GM12878 (cell line): ENCODE measurements at regions not wholly inside any gene's neighbourhood (a gene's known extent, or its start where the extent isn't known, plus 50 kb on each side); places are given as distances from the start of the nearest gene placed in this dataset.

Experiments
- ATAC-seq: fragments of 200-7000 bp; cut with Tn5 transposase; 3 replicates; pipeline ENCODE4 v1.9.1; 2020; ENCODE audit warnings: mild to moderate bottlenecking, moderate library complexity
- BruUV-seq: library from RNA; stranded (reverse); fragments of 400-500 nt; replicated peaks from 2 replicates; lab custom pipeline; 2021; lab: Mats Ljungman, UMichigan
- CTCF ChIA-PET: fragments of 300-600 bp; sonication (Branson Sonifier 250); formaldehyde crosslinking; extraction: SDS; loops from one replicate; lab custom pipeline; 2021; ENCODE audit warnings: inconsistent platforms; lab: Yijun Ruan, JAX
- POLR2A ChIA-PET: fragments of 350-600 bp; formaldehyde crosslinking; extraction: SDS; loops from one replicate; lab custom pipeline; 2021; ENCODE audit warnings: inconsistent platforms; lab: Charles Lee
- RAD21 ChIA-PET: fragments of 300-600 bp; sonication (Branson Sonifier 250); formaldehyde crosslinking; loops from one replicate; lab custom pipeline; 2023; ENCODE audit warnings: antibody characterized with exemption; ENCODE audit not compliant: unreplicated experiment; lab: Charles Lee
- SMC1A ChIA-PET: fragments of 300-600 bp; sonication (Branson Sonifier 250); formaldehyde crosslinking; loops from one replicate; lab custom pipeline; 2023; ENCODE audit not compliant: unreplicated experiment, uncharacterized antibody; lab: Charles Lee
- DNase-seq: peaks from one replicate; pipeline ENCODE4 v3.0.0-alpha.2; 2011; ENCODE audit warnings: low read depth, low spot score
- FAIRE-seq: peaks from 3 replicates; lab custom pipeline; 2011; peaks lifted over from hg19 to GRCh38; lab: Jason Lieb, UNC
- H2AFZ ChIP-seq: 2 replicates; pipeline ENCODE4 v1.6.0; 2011; ENCODE audit warnings: low read depth, low read length, control low read depth; ENCODE audit not compliant: control insufficient read depth
- H3K27ac ChIP-seq: 2 replicates; pipeline ENCODE4 v1.5.1; 2011; ENCODE audit warnings: control low read depth; ENCODE audit not compliant: control insufficient read depth, insufficient read depth
- H3K27me3 ChIP-seq, 2 experiments: replicated peaks in 1 of 2; 2 replicates each; pipeline versions ENCODE4 v1.6.0 to v1.6.1; 2011; ENCODE audit warnings: low read length in 1 of 2; ENCODE audit not compliant: control insufficient read depth in 2 of 2, insufficient read depth in 2 of 2
- H3K36me3 ChIP-seq, 2 experiments: 2 replicates each; pipeline ENCODE4 v1.5.1; 2011; ENCODE audit warnings: low read length in 1 of 2; ENCODE audit not compliant: control insufficient read depth in 2 of 2, insufficient read depth in 2 of 2
- H3K4me1 ChIP-seq: 2 replicates; pipeline ENCODE4 v1.6.1; 2011; ENCODE audit warnings: mild to moderate bottlenecking, low read length, moderate library complexity, mixed read lengths; ENCODE audit not compliant: control insufficient read depth, insufficient read depth
- H3K4me2 ChIP-seq: 2 replicates; pipeline ENCODE4 v1.6.0; 2011; ENCODE audit warnings: control low read depth; ENCODE audit not compliant: control insufficient read depth, insufficient read depth
- H3K4me3 ChIP-seq: fragments of 200-600 bp; sonication (generic); 2 replicates; pipeline ENCODE4 v1.5.1; 2016
- H3K79me2 ChIP-seq: 2 replicates; pipeline ENCODE4 v1.6.0; 2011; ENCODE audit warnings: low read length; ENCODE audit not compliant: control insufficient read depth, insufficient read depth
- H3K9ac ChIP-seq: 2 replicates; pipeline ENCODE4 v1.8.0; 2011; ENCODE audit warnings: low read length, control low read depth, mixed read lengths; ENCODE audit not compliant: control insufficient read depth, insufficient read depth
- H3K9me3 ChIP-seq: replicated peaks from 3 replicates; pipeline ENCODE4 v1.5.1; 2011; ENCODE audit warnings: mild to moderate bottlenecking, low read length; ENCODE audit not compliant: control insufficient read depth, insufficient read depth
- H4K20me1 ChIP-seq: 2 replicates; pipeline ENCODE4 v1.6.0; 2011; ENCODE audit not compliant: control insufficient read depth, insufficient read depth
- ATF7 ChIP-seq: fragments of 450-650 bp; IDR thresholded peaks from 2 replicates; pipeline ENCODE4 v1.6.1; 2016; ENCODE audit warnings: low read depth, mild to moderate bottlenecking
- BACH1 ChIP-seq: fragments of 450-650 bp; IDR thresholded peaks from 2 replicates; pipeline ENCODE4 v1.6.1; 2017; ENCODE audit warnings: mild to moderate bottlenecking, borderline replicate concordance
- BHLHE40 ChIP-seq, 2 experiments: fragments of 450-650 bp in 1 of 2; IDR thresholded peaks; 2 replicates each; pipeline ENCODE4 v1.6.1; 2011 to 2017; ENCODE audit warnings: low read depth in 2 of 2, borderline replicate concordance in 1 of 2, improper control_type of control experiment in 1 of 2, low read length in 1 of 2, mild to moderate bottlenecking in 1 of 2
- ESRRA ChIP-seq: IDR thresholded peaks from 2 replicates; pipeline ENCODE4 v1.6.1; 2012; ENCODE audit warnings: mild to moderate bottlenecking, low read length, improper control_type of control experiment
- ETV6 ChIP-seq, 2 experiments: fragments of 450-650 bp in 1 of 2; IDR thresholded peaks in 1 of 2; conservative IDR thresholded peaks in 1 of 2; 2 replicates each; pipeline ENCODE4 v1.6.1; 2014; ENCODE audit warnings: antibody characterized with exemption in 1 of 2, borderline replicate concordance in 1 of 2, low read depth in 1 of 2, mild to moderate bottlenecking in 1 of 2, moderate library complexity in 1 of 2
- GATAD2B ChIP-seq: fragments of 450-650 bp; conservative IDR thresholded peaks from 2 replicates; pipeline ENCODE4 v1.6.1; 2017; ENCODE audit warnings: low read depth, mild to moderate bottlenecking, moderate library complexity
- HCFC1 ChIP-seq: fragments of 150-350 bp; IDR thresholded peaks from 2 replicates; pipeline ENCODE4 v1.6.1; 2014; ENCODE audit warnings: low read length
- IRF5 ChIP-seq: fragments of 450-650 bp; IDR thresholded peaks from 2 replicates; pipeline ENCODE4 v1.6.1; 2017; ENCODE audit warnings: borderline replicate concordance
- MEF2A ChIP-seq: IDR thresholded peaks from 2 replicates; pipeline ENCODE4 v1.6.1; 2011; ENCODE audit warnings: low read depth, mild to moderate bottlenecking, low read length, moderate library complexity; ENCODE audit not compliant: insufficient read depth
- MYB ChIP-seq: fragments of 150-350 bp; IDR thresholded peaks from 2 replicates; pipeline ENCODE4 v1.6.1; 2014; ENCODE audit warnings: mild to moderate bottlenecking, low read depth, low read length, borderline replicate concordance
- NFXL1 ChIP-seq: fragments of 450-650 bp; IDR thresholded peaks from 2 replicates; pipeline ENCODE4 v1.6.1; 2017; ENCODE audit warnings: antibody characterized with exemption, mild to moderate bottlenecking, borderline replicate concordance
- NFYA ChIP-seq: IDR thresholded peaks from 2 replicates; pipeline ENCODE4 v1.6.1; 2011; ENCODE audit warnings: low read depth, mild to moderate bottlenecking, low read length, improper control_type of control experiment, borderline replicate concordance
- NFYB ChIP-seq: IDR thresholded peaks from 2 replicates; pipeline ENCODE4 v1.6.1; 2011; ENCODE audit warnings: low read depth, mild to moderate bottlenecking, low read length, improper control_type of control experiment, moderate library complexity; ENCODE audit not compliant: insufficient read depth
- REST ChIP-seq: IDR thresholded peaks from 2 replicates; pipeline ENCODE4 v1.6.1; 2012; ENCODE audit warnings: mild to moderate bottlenecking, low read depth, low read length
- YY1 ChIP-seq: IDR thresholded peaks from 2 replicates; pipeline ENCODE4 v1.6.1; 2011; ENCODE audit warnings: low read depth, mild to moderate bottlenecking, low read length
- ZBTB4 ChIP-seq: fragments of 450-650 bp; formaldehyde crosslinking; IDR thresholded peaks from 2 replicates; pipeline ENCODE4 v1.4.0; 2022; ENCODE audit warnings: mild to moderate bottlenecking, moderate library complexity
- WGBS: methylation state at CpG from one replicate; pipeline ENCODE4 v1.1.6; 2016; ENCODE audit warnings: low lambda C conversion rate; ENCODE audit not compliant: insufficient replicate concordance, insufficient coverage; ENCODE audit errors: missing lambda C conversion rate; 5-methylcytosine and 5-hydroxymethylcytosine counted together
- in situ Hi-C: fragments of 300-500 bp; cut with MboI; formaldehyde crosslinking; loops from 9 replicates; pipeline ENCODE4 v1.14.3; 2018; ENCODE audit warnings: mixed read lengths
- intact Hi-C: fragments of 100-400 bp; cut with micrococcal nuclease; formaldehyde crosslinking; loops from one replicate; pipeline ENCODE4 v1.14.2; 2022; ENCODE audit not compliant: unreplicated experiment

- Histone ChIP-seq H3K4me1 (no peaks in the 10 kb centered on the region), H3K79me2 (no peaks in the 10 kb centered on the region), H3K4me2 (no peak overlapping the region), H3K27me3 (no peaks in the 10 kb centered on the region), H3K9me3 (no peaks in the 10 kb centered on the region), H3K27ac (no peak overlapping the region), H3K9ac (no peak overlapping the region), H4K20me1 (no peaks in the 10 kb centered on the region), H3K36me3 (no peaks in the 10 kb centered on the region), H2AFZ (no peak overlapping the region), H3K4me3 (no peak overlapping the region)
- intact Hi-C loops (no loop called here), in situ Hi-C loops (no loop called here)
- no TSS peak for BruUV-seq
- no peak for DNase-seq
- ChIA-PET SMC1A (no interaction called here), RAD21 (no interaction called here), POLR2A (no interaction called here), CTCF (interaction anchor here (0.6 kb wide), 1 partner anchor 173 kb away, joined by 4 read pairs; no protein-coding TSS in a partner anchor)
- ATAC-seq = no peak
- no peak for FAIRE-seq
- 29% methylated on average over 2 of the region's 2 CpGs for WGBS
- TF ChIP-seq BACH1 (no peak), YY1 (no peak), ESRRA (no peak), ZBTB4 (no peak), MYB (no peak), BHLHE40 (IDR thresholded peaks at IDR 0.05; ENCODE audit: borderline replicate concordance in 1 of 2, low read depth in 2 of 2, low read length in 1 of 2) (no peak), NFYA (no peak), IRF5 (no peak), ATF7 (no peak), MEF2A (no peak), ETV6 (conservative IDR thresholded peaks at IDR 0.05 in 1 of 2, IDR thresholded peaks at IDR 0.05 in 1 of 2; ENCODE audit: borderline replicate concordance in 1 of 2, low read depth in 1 of 2) (no peak), NFYB (no peak), NFXL1 (no peak), REST (no peak), GATAD2B (no peak), HCFC1 (no peak)
These were observed 1722.6 kb upstream of the PRR20A start for GRCh38 chr13:55418095-55418494.
